H9 (cell line): ENCODE measurements at regions not wholly inside any gene's neighbourhood (a gene's known extent, or its start where the extent isn't known, plus 50 kb on each side); places are given as distances from the start of the nearest gene placed in this dataset.

ENCODE experiments used
- DNase-seq: peaks from one replicate; pipeline ENCODE4 v3.0.0-alpha.2; 2017
- H2AFZ ChIP-seq: one replicate; pipeline ENCODE4 v1.6.1; 2013; ENCODE audit warnings: mild to moderate bottlenecking, low read length, control low read depth, moderate library complexity
- H2AK5ac ChIP-seq: 2 replicates; pipeline ENCODE4 v1.6.1; 2013; ENCODE audit warnings: low read length, control low read depth, mixed read lengths; ENCODE audit not compliant: insufficient read length
- H2BK120ac ChIP-seq: one replicate; pipeline ENCODE4 v1.6.1; 2013; ENCODE audit warnings: low read depth, mild to moderate bottlenecking, low read length, control low read depth, inconsistent platforms; ENCODE audit not compliant: poor library complexity, severe bottlenecking
- H2BK12ac ChIP-seq: 2 replicates; pipeline ENCODE4 v1.6.1; 2013; ENCODE audit warnings: low read length, control low read depth, mixed read lengths, low read depth; ENCODE audit not compliant: insufficient read length
- H2BK15ac ChIP-seq: 2 replicates; pipeline ENCODE4 v1.6.1; 2013; ENCODE audit warnings: low read depth, low read length, control low read depth
- H2BK20ac ChIP-seq: one replicate; pipeline ENCODE4 v1.6.1; 2013; ENCODE audit warnings: low read depth, mild to moderate bottlenecking, low read length, control low read depth, inconsistent platforms; ENCODE audit not compliant: poor library complexity, severe bottlenecking
- H2BK5ac ChIP-seq: 2 replicates; pipeline ENCODE4 v1.6.1; 2013; ENCODE audit warnings: low read length, control low read depth, mixed read lengths; ENCODE audit not compliant: insufficient read length
- H3K14ac ChIP-seq: 2 replicates; pipeline ENCODE4 v1.6.1; 2013; ENCODE audit warnings: low read length, control low read depth; ENCODE audit not compliant: insufficient read depth
- H3K18ac ChIP-seq: 2 replicates; pipeline ENCODE4 v1.6.1; 2013; ENCODE audit warnings: low read depth, mild to moderate bottlenecking, mixed read lengths, low read length, control low read depth; ENCODE audit not compliant: insufficient read length
- H3K23ac ChIP-seq: 2 replicates; pipeline ENCODE4 v1.6.1; 2013; ENCODE audit warnings: low read length, control low read depth, mixed read lengths, low read depth; ENCODE audit not compliant: insufficient read length
- H3K23me2 ChIP-seq: 2 replicates; pipeline ENCODE4 v1.6.1; 2013; ENCODE audit warnings: low read depth, mild to moderate bottlenecking, mixed read lengths, low read length, control low read depth; ENCODE audit not compliant: insufficient read length, poor library complexity, severe bottlenecking
- H3K27ac ChIP-seq: 2 replicates; pipeline ENCODE4 v1.5.1; 2013; ENCODE audit warnings: low read length, control low read depth, mixed read lengths, low read depth; ENCODE audit not compliant: insufficient read length
- H3K27me3 ChIP-seq: 2 replicates; pipeline ENCODE4 v1.6.1; 2013; ENCODE audit warnings: low read length, control low read depth, inconsistent platforms; ENCODE audit not compliant: insufficient read depth
- H3K4ac ChIP-seq: 2 replicates; pipeline ENCODE4 v1.6.1; 2013; ENCODE audit warnings: low read depth, mild to moderate bottlenecking, control low read depth, inconsistent platforms, low read length, moderate library complexity
- H3K4me1 ChIP-seq: 2 replicates; pipeline ENCODE4 v1.6.1; 2013; ENCODE audit warnings: low read length, control low read depth, inconsistent platforms; ENCODE audit not compliant: insufficient read depth
- H3K4me2 ChIP-seq: 2 replicates; pipeline ENCODE4 v1.6.1; 2013; ENCODE audit warnings: low read length, control low read depth, mixed read lengths; ENCODE audit not compliant: insufficient read length, insufficient read depth
- H3K56ac ChIP-seq: 2 replicates; pipeline ENCODE4 v1.6.1; 2013; ENCODE audit warnings: low read depth, mild to moderate bottlenecking, mixed read lengths, low read length, control low read depth; ENCODE audit not compliant: insufficient read length
- H3K79me1 ChIP-seq: 2 replicates; pipeline ENCODE4 v1.6.1; 2013; ENCODE audit warnings: low read depth, mild to moderate bottlenecking, moderate library complexity, low read length, control low read depth, inconsistent platforms; ENCODE audit not compliant: insufficient read depth, poor library complexity, severe bottlenecking
- H3K79me2 ChIP-seq: 2 replicates; pipeline ENCODE4 v1.6.1; 2013; ENCODE audit warnings: low read length, control low read depth, inconsistent platforms; ENCODE audit not compliant: insufficient read depth
- H3K9ac ChIP-seq: 2 replicates; pipeline ENCODE4 v1.6.1; 2013; ENCODE audit warnings: low read length, control low read depth, mixed read lengths; ENCODE audit not compliant: insufficient read length; ENCODE audit errors: extremely low read depth
- H3K9me3 ChIP-seq: one replicate; pipeline ENCODE4 v1.6.1; 2013; ENCODE audit warnings: low read depth, low read length, inconsistent platforms; ENCODE audit not compliant: control insufficient read depth
- H3T11ph ChIP-seq: one replicate; pipeline ENCODE4 v1.6.1; 2013; ENCODE audit warnings: mild to moderate bottlenecking, low read length, control low read depth, inconsistent platforms
- H4K20me1 ChIP-seq: one replicate; pipeline ENCODE4 v1.6.1; 2013; ENCODE audit not compliant: control insufficient read depth, insufficient read length, insufficient read depth
- H4K5ac ChIP-seq: 2 replicates; pipeline ENCODE4 v1.6.1; 2013; ENCODE audit warnings: low read depth, mild to moderate bottlenecking, mixed read lengths, low read length, control low read depth; ENCODE audit not compliant: insufficient read length
- H4K8ac ChIP-seq: replicated peaks from 2 replicates; pipeline ENCODE4 v1.6.1; 2013; ENCODE audit warnings: low read length, control low read depth, mixed read lengths, low read depth; ENCODE audit not compliant: insufficient read length
- H4K91ac ChIP-seq: 2 replicates; pipeline ENCODE4 v1.6.1; 2013; ENCODE audit warnings: low read depth, mild to moderate bottlenecking, moderate library complexity, mixed read lengths, low read length, control low read depth; ENCODE audit not compliant: insufficient read length
- H3K27ac Mint-ChIP-seq, 3 experiments: 2 replicates in 2 of 3; 3 replicates in 1 of 3; pipeline ENCODE4 v1.8.0; 2020 to 2021; ENCODE audit warnings: mixed read lengths in 3 of 3, mild to moderate bottlenecking in 1 of 3, moderate library complexity in 1 of 3
- H3K27me3 Mint-ChIP-seq: 2 replicates; pipeline ENCODE4 v1.8.0; 2021; ENCODE audit warnings: low read depth, mild to moderate bottlenecking, moderate library complexity, mixed read lengths
- H3K36me3 Mint-ChIP-seq, 3 experiments: 2 replicates in 2 of 3; 3 replicates in 1 of 3; pipeline ENCODE4 v1.8.0; 2020 to 2021; ENCODE audit warnings: low read depth in 3 of 3, mixed read lengths in 3 of 3; ENCODE audit not compliant: insufficient read depth in 1 of 3
- H3K4me1 Mint-ChIP-seq, 2 experiments: 2 replicates each; pipeline ENCODE4 v1.8.0; 2020; ENCODE audit warnings: mixed read lengths in 2 of 2
- H3K4me3 Mint-ChIP-seq, 2 experiments: 2 replicates in 1 of 2; 3 replicates in 1 of 2; pipeline ENCODE4 v1.8.0; 2020 to 2021; ENCODE audit warnings: mild to moderate bottlenecking in 2 of 2, mixed read lengths in 2 of 2, moderate library complexity in 1 of 2
- H3K9me3 Mint-ChIP-seq, 2 experiments: 2 replicates in 1 of 2; 3 replicates in 1 of 2; pipeline ENCODE4 v1.8.0; 2020; ENCODE audit warnings: mild to moderate bottlenecking in 2 of 2, mixed read lengths in 2 of 2, moderate library complexity in 1 of 2
- CTCF ChIP-seq: fragments of 200-600 bp; sonication (generic); conservative IDR thresholded peaks from 3 replicates; pipeline ENCODE4 v1.8.0; 2021; ENCODE audit warnings: antibody characterized with exemption, mild to moderate bottlenecking
- WGBS: extraction: QIAGEN DNeasy Blood & Tissue Kit; methylation state at CpG from one replicate; pipeline ENCODE4 v1.1.7; 2013; ENCODE audit warnings: missing lambda C conversion rate, low lambda C conversion rate, mixed read lengths; ENCODE audit not compliant: insufficient read length; ENCODE audit errors: extremely low coverage; 5-methylcytosine and 5-hydroxymethylcytosine counted together

- Histone ChIP-seq H3K4me1 (no peaks in the 10 kb centered on the region), H3K4ac (no peak overlapping the region), H3K27ac (no peak overlapping the region), H2BK5ac (no peak overlapping the region), H2BK120ac (no peak overlapping the region), H3K9me3 (no peaks in the 10 kb centered on the region), H3K27me3 (no peaks in the 10 kb centered on the region), H2AK5ac (no peak overlapping the region), H3K79me2 (no peaks in the 10 kb centered on the region), H2BK20ac (no peak overlapping the region), H3K79me1 (no peaks in the 10 kb centered on the region), H4K91ac (no peak overlapping the region), H3K18ac (no peak overlapping the region), H3K56ac (no peak overlapping the region), H3K14ac (no peak overlapping the region), H2BK15ac (no peak overlapping the region), H2BK12ac (no peak overlapping the region), H3T11ph (no peak overlapping the region), H4K20me1 (no peaks in the 10 kb centered on the region), H4K5ac (no peak overlapping the region), H3K23me2 (no peaks in the 10 kb centered on the region), H3K9ac (no peak overlapping the region), H2AFZ (no peak overlapping the region), H3K23ac (no peak overlapping the region), H4K8ac (no peak overlapping the region), H3K4me2 (no peak overlapping the region)
- Mint-ChIP-seq H3K9me3 (peaks cover 4 to 9% of the 10 kb centered on the region in 2 experiments; a peak in 4 of 5 replicates), H3K27me3 (no peaks in the 10 kb centered on the region), H3K4me1 (no peaks in the 10 kb centered on the region), H3K27ac (no peak overlapping the region), H3K4me3 (no peak overlapping the region), H3K36me3 (peaks cover 0 to 5% (median 2%) of the 10 kb centered on the region in 3 experiments; a peak in 3 of 7 replicates)
- no CpG with 5 or more reads among the region's 1 CpG for WGBS
- DNase-seq = no peak
- TF ChIP-seq CTCF = no peak
Observed at GRCh38 chr2:163528640-163529217, 207.1 kb downstream of the FIGN start.
